Gastrocnemius medialis (tissue), 4 donors: ENCODE measurements at regions not wholly inside any gene's neighbourhood (a gene's known extent, or its start where the extent isn't known, plus 50 kb on each side); places are given as distances from the start of the nearest gene placed in this dataset.
"Not testable (repeated sequence)": the region's sequence is repeated elsewhere in the genome, so short reads cannot be mapped to it uniquely, and the experiment has no call there.

ENCODE experiments used
- ATAC-seq, 2 donors: fragments of 150-250 bp; one replicate each; pipeline ENCODE4 v1.9.1; 2016
- DNase-seq, 2 donors: peaks; one replicate each; pipeline ENCODE4 v3.0.0-alpha.2; 2019
- H3K27ac ChIP-seq, 4 donors: fragments of 200-600 bp; sonication (generic); 1 replicate in 1 of 4; 2 replicates in 3 of 4; pipeline ENCODE4 v1.5.1; 2016 to 2018; ENCODE audit warnings: mild to moderate bottlenecking in 2 of 4, moderate library complexity in 1 of 4
- H3K27me3 ChIP-seq, 3 donors: fragments of 200-600 bp; sonication (generic) in 2 of 3; 1 replicate in 1 of 3; 2 replicates in 2 of 3; pipeline versions ENCODE4 v1.5.1 to v1.6.0; 2016 to 2019; ENCODE audit warnings: mild to moderate bottlenecking in 1 of 3, moderate library complexity in 1 of 3
- H3K36me3 ChIP-seq, 2 donors: fragments of 200-600 bp; sonication (generic) in 1 of 2; one replicate each; pipeline ENCODE4 v1.5.1; 2017 to 2018
- H3K4me1 ChIP-seq, 2 donors: fragments of 200-600 bp; sonication (generic) in 1 of 2; one replicate each; pipeline ENCODE4 v1.5.1; 2016 to 2017; ENCODE audit warnings: mild to moderate bottlenecking in 2 of 2
- H3K4me3 ChIP-seq, 4 donors: fragments of 200-600 bp; sonication (generic) in 3 of 4; 1 replicate in 1 of 4; 2 replicates in 3 of 4; pipeline ENCODE4 v1.5.1; 2016 to 2019; ENCODE audit warnings: mild to moderate bottlenecking in 2 of 4
- H3K9me3 ChIP-seq, 3 donors: fragments of 200-600 bp; sonication (generic) in 2 of 3; 1 replicate in 1 of 3; 2 replicates in 2 of 3; pipeline ENCODE4 v1.5.1; 2016 to 2019
- POLR2A ChIP-seq, 2 donors: fragments of 450-650 bp; IDR thresholded peaks; one replicate each; pipeline ENCODE4 v1.6.1; 2017; ENCODE audit warnings: antibody characterized with exemption in 2 of 2, mild to moderate bottlenecking in 2 of 2, moderate library complexity in 2 of 2
- in situ Hi-C, 4 donors: fragments of 200-750 bp; cut with MboI; loops; one replicate each; pipeline versions ENCODE4 v1.15.0 to v1.8.0; 2017; ENCODE audit warnings: low sequenced_read_pairs in 4 of 4
- intact Hi-C: fragments of 100-400 bp; cut with DNase I; formaldehyde crosslinking; loops from one replicate; pipeline ENCODE4 v1.15.1; 2023; ENCODE audit warnings: low total_unique reads
- TF ChIP-seq, protein P1 (sequence below), 5 experiments: fragments of 450-650 bp in 3 of 5; fragments of 200-600 bp in 2 of 5; sonication (generic) in 2 of 5; IDR thresholded peaks in 4 of 5; conservative IDR thresholded peaks in 1 of 5; 1 replicate in 4 of 5; 2 replicates in 1 of 5; pipeline ENCODE4 v1.5.1; 2016 to 2019; ENCODE audit warnings: antibody characterized with exemption in 5 of 5, mild to moderate bottlenecking in 3 of 5, moderate library complexity in 3 of 5

DNA sequence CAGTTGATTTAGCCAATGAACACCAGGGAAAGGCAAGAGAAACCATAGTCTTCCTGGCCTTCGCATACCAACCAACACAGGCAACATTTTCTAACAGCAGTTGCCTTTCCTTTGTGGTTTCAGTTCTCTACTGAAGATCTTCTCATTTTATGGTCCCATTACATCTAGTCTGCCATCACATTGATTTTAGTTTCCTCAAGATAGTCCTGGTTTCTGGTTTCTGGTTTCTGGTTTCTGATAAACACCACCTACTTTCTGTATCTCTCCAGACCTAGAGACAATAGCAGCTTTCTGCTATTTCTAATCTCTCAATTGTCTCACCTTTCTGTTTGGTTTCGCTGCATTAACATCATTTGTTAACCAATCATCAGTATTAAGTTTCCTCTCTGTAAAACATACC, 646.3 kb upstream of the SPANXN1 start:
- in situ Hi-C loops: no loop called here
- TF ChIP-seq POLR2A (IDR thresholded peaks at IDR 0.05): no peak
- TF ChIP-seq, protein P1, sequence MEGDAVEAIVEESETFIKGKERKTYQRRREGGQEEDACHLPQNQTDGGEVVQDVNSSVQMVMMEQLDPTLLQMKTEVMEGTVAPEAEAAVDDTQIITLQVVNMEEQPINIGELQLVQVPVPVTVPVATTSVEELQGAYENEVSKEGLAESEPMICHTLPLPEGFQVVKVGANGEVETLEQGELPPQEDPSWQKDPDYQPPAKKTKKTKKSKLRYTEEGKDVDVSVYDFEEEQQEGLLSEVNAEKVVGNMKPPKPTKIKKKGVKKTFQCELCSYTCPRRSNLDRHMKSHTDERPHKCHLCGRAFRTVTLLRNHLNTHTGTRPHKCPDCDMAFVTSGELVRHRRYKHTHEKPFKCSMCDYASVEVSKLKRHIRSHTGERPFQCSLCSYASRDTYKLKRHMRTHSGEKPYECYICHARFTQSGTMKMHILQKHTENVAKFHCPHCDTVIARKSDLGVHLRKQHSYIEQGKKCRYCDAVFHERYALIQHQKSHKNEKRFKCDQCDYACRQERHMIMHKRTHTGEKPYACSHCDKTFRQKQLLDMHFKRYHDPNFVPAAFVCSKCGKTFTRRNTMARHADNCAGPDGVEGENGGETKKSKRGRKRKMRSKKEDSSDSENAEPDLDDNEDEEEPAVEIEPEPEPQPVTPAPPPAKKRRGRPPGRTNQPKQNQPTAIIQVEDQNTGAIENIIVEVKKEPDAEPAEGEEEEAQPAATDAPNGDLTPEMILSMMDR (IDR thresholded peaks at IDR 0.05 in 4 of 5, conservative IDR thresholded peaks at IDR 0.05 in 1 of 5): no peak
- no peak for DNase-seq
- Histone ChIP-seq H3K27me3 (no peaks in the 10 kb centered on the region), H3K36me3 (no peaks in the 10 kb centered on the region), H3K4me3 (no peak overlapping the region), H3K27ac (no peak overlapping the region), H3K9me3 (no peaks in the 10 kb centered on the region), H3K4me1 (no peaks in the 10 kb centered on the region)
- intact Hi-C loops: no loop called here
- no peak for ATAC-seq

DNA sequence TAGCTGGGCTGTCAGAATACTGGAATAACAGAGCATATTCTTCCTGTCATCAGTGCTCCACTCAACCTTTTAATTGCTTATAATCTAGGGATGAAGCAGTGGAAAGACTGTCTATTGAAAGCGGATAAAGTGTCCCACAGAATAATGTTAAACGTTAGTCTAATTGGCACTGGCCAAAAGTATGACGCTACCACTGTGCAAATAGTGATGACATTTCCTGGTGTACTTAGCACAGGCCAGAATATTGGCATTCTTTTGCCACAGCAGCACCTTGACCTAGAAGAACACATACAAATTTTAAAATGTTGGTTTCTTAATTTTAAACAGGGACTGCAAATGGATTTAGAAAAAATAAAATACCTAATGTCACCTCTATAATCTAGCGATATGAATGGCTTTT, 635.2 kb upstream of the SPANXN1 start:
- TF ChIP-seq, protein P1 (IDR thresholded peaks at IDR 0.05 in 4 of 5, conservative IDR thresholded peaks at IDR 0.05 in 1 of 5): no peak
- TF ChIP-seq POLR2A (IDR thresholded peaks at IDR 0.05): no peak
- DNase-seq (no peak), ATAC-seq (no peak)
- H3K36me3 ChIP-seq: no peaks in the 10 kb centered on the region
- no peak overlapping the region for H3K27ac ChIP-seq
- H3K27me3 ChIP-seq: no peaks in the 10 kb centered on the region
- H3K4me3 ChIP-seq: no peak overlapping the region
- H3K9me3 ChIP-seq: no peaks in the 10 kb centered on the region
- in situ Hi-C loops: no loop called here
- intact Hi-C loops: no loop called here
- no peaks in the 10 kb centered on the region for H3K4me1 ChIP-seq

DNA sequence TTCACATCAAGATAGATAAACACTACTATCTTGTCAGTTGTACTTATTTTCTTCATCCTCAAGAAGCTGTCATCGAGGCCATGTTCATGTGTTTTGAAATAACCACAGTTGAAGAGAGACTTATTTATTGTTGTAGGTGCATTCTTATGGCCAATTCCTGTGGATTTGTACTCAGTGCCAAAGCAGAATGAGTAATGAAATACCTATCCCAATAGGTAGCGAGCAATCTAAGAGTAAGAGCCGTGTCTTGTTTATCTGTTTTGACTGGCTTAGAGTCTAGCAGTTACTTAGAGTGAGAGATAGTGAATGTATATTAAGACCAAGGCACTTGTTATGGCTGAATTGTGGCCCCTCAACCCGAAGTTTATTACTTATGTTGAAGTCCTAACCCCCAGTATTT, 631.0 kb upstream of the SPANXN1 start:
- TF ChIP-seq, protein P1 (IDR thresholded peaks at IDR 0.05 in 4 of 5, conservative IDR thresholded peaks at IDR 0.05 in 1 of 5): no peak
- no peak for TF ChIP-seq POLR2A (IDR thresholded peaks at IDR 0.05)

DNA sequence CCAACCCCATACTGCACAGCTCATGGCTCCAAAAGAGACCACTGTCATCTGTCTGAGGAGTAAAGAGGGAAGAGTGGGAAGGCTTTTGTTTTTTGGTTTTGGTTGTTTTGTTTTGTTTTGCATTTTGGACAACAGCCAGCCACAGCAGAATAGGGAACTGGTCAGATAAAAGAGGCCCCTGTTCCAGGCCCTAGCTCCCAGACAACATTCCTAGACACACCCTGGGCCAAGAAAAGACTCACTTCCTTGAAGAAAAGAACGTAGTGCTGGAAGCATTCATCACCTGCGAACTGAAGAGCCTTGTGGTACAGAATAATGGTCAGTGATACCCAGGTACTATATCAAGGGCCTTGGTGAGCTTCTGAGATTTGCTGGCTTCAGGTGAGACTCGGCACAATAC, 619.4 kb upstream of the SPANXN1 start:
- no peaks in the 10 kb centered on the region for H3K36me3 ChIP-seq
- H3K4me1 ChIP-seq: no peaks in the 10 kb centered on the region
- H3K27me3 ChIP-seq: no peaks in the 10 kb centered on the region
- ATAC-seq (no peak), DNase-seq (no peak)
- in situ Hi-C loops (no loop called here), intact Hi-C loops (no loop called here)
- H3K4me3 ChIP-seq: no peak overlapping the region
- TF ChIP-seq POLR2A (IDR thresholded peaks at IDR 0.05): no peak
- TF ChIP-seq, protein P1 (IDR thresholded peaks at IDR 0.05 in 4 of 5, conservative IDR thresholded peaks at IDR 0.05 in 1 of 5): no peak
- no peaks in the 10 kb centered on the region for H3K9me3 ChIP-seq
- no peak overlapping the region for H3K27ac ChIP-seq

More for the DNA sequence above, 631.0 kb upstream of the SPANXN1 start:
- in situ Hi-C loops (no loop called here), intact Hi-C loops (no loop called here)
- Histone ChIP-seq H3K4me1 (no peaks in the 10 kb centered on the region), H3K36me3 (no peaks in the 10 kb centered on the region), H3K4me3 (no peak overlapping the region), H3K9me3 (no peaks in the 10 kb centered on the region), H3K27ac (no peak overlapping the region), H3K27me3 (no peaks in the 10 kb centered on the region)
- ATAC-seq (no peak), DNase-seq (no peak)

DNA sequence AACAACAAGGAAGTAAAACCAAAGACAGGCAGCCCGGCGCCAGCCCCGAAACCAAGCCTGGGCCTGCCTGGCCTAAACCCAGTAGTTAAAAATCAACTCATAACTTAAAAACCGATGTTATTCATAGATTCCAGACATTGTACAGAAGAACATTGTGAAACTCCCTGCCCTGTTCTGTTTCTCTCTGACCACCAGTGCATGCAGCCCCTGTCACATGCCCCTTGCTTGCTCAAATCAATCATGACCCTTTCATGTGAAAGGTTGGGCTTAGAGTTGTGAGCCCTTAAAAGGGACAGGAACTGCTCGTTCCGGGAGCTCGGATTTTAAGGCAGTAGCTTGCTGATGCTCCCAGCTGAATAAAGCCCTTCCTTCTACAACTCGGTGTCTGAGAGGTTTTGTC, 612.9 kb upstream of the SPANXN1 start:
- H3K36me3 ChIP-seq, H3K27me3 ChIP-seq, DNase-seq, H3K4me1 ChIP-seq, H3K4me3 ChIP-seq, H3K27ac ChIP-seq, intact Hi-C loops, in situ Hi-C loops, ATAC-seq, H3K9me3 ChIP-seq: not testable (repeated sequence)
